NCI-H82 treated with DMSO at 0.1 percent for 48 hours (cell line): ENCODE measurements at regions not wholly inside any gene's neighbourhood (a gene's known extent, or its start where the extent isn't known, plus 50 kb on each side); places are given as distances from the start of the nearest gene placed in this dataset.
"Not testable (repeated sequence)": the region's sequence is repeated elsewhere in the genome, so short reads cannot be mapped to it uniquely, and the experiment has no call there.

Experiments
- DNase-seq: peaks from one replicate; lab custom pipeline; 2025; ENCODE audit not compliant: unreplicated experiment; lab: John Stamatoyannopoulos, UW

- DNase-seq: no peak
Observed at GRCh38 chr7:51640841-51641240, 324.2 kb upstream of the COBL start.

GRCh38 chr7:51639661-51640334 lies 323.2 kb upstream of the COBL start:
- no peak for DNase-seq

GRCh38 chr7:51636503-51636902 lies 319.9 kb upstream of the COBL start:
- DNase-seq: no peak

- no peak for DNase-seq
Observed at GRCh38 chr7:51635775-51636174, 319.2 kb upstream of the COBL start.

- DNase-seq: no peak
Observed at GRCh38 chr7:51634538-51634937, 317.9 kb upstream of the COBL start.

- no peak for DNase-seq
Observed at GRCh38 chr7:51634025-51634424, 317.4 kb upstream of the COBL start.

- no peak for DNase-seq
Observed at GRCh38 chr7:51633596-51633995, 317.0 kb upstream of the COBL start.

GRCh38 chr7:51633006-51633405 lies 316.4 kb upstream of the COBL start:
- DNase-seq: no peak

GRCh38 chr7:51630933-51631332 lies 314.3 kb upstream of the COBL start:
- no peak for DNase-seq

GRCh38 chr7:51629206-51629605 lies 312.6 kb upstream of the COBL start:
- DNase-seq: peak; percentile 66

- DNase-seq: no peak
Observed at GRCh38 chr7:51621956-51622355, 305.3 kb upstream of the COBL start.

GRCh38 chr7:51620706-51621105 lies 304.1 kb upstream of the COBL start:
- peak; percentile 73 for DNase-seq

- no peak for DNase-seq
Observed at GRCh38 chr7:51619880-51620279, 303.3 kb upstream of the COBL start.

- no peak for DNase-seq
Observed at GRCh38 chr7:51617686-51618085, 301.1 kb upstream of the COBL start.

GRCh38 chr7:51613911-51614357 lies 297.3 kb upstream of the COBL start:
- DNase-seq: no peak

- no peak for DNase-seq
Observed at GRCh38 chr7:51611937-51612336, 295.3 kb upstream of the COBL start.

- no peak for DNase-seq
Observed at GRCh38 chr7:51607447-51607846, 290.8 kb upstream of the COBL start.

- DNase-seq: no peak
Observed at GRCh38 chr7:51606601-51607154, 290.1 kb upstream of the COBL start.

- DNase-seq: no peak
Observed at GRCh38 chr7:51602376-51602775, 285.8 kb upstream of the COBL start.

- DNase-seq: no peak
Observed at GRCh38 chr7:51601461-51601860, 284.9 kb upstream of the COBL start.

- DNase-seq: not testable (repeated sequence)
Observed at GRCh38 chr7:51599935-51600334, 283.3 kb upstream of the COBL start.

- peak; percentile 95 for DNase-seq
Observed at GRCh38 chr7:51593628-51594027, 277.0 kb upstream of the COBL start.
